GM18861 (cell line): ENCODE measurements at regions not wholly inside any gene's neighbourhood (a gene's known extent, or its start where the extent isn't known, plus 50 kb on each side); places are given as distances from the start of the nearest gene placed in this dataset.
"Not testable (repeated sequence)": the region's sequence is repeated elsewhere in the genome, so short reads cannot be mapped to it uniquely, and the experiment has no call there.

ENCODE experiments used
- ATAC-seq: cut with Tn5 transposase; IDR thresholded peaks from one replicate; pipeline ENCODE4 v1.9.1; 2021; ENCODE audit not compliant: unreplicated experiment

DNA sequence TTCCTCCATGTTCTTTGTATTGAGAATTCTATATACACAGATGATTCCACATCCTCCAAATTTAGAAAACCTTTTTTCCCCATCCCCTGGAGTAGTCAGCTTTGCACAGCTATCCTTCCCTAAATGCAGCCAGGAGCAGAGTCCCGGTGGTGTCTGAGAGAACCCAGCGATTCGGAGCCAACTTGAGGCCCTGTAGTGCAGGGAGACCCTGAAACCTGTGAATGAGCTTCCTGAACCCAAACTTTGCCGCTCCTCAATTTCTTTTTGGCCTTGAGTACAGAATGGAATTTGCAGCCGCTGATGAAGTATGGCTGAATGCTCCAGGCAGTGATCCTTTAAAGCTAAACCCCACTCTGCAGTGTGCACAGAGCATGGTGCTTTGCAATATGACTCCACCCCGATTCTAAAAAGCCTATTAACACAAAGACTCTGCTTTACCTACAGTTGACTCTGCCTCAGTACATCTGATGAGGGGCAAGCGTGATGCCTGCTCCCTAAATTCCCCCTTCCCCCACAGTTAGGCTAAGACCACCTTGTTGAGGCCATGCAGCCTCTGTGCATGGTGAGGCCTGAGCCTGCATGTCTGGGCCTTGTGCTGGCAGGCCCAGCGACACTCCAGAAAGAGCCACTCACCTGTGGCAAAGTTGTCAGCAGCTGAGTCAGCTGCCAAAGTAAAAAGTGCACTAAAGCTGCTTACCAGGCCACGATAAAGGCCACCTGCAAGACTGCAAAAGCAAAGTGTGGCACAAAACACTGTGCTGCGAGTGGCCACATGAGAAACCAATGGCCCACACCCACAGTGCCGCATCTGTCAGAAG lies 82.1 kb downstream of the PLEKHG1 start:
- no peak for ATAC-seq

DNA sequence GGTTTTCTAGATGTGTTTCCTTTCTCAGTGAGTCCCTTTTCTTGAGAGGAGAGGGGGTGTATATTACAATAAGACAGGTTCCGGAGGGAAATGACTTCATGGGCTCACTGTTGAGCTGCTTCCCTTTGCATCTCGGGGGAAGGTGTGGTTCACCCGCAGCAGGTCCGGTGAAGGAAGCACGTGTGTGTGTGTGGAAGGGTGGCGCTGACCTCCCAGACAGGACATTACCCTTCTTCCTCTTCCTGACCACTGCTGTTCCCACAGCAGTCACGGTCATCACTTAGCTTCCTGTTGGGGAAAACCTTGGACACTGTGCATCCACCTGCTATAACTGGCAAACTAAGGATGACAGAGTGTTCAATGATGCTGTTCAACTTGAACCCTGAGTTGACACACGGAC lies 83.6 kb downstream of the PLEKHG1 start:
- ATAC-seq = no peak

DNA sequence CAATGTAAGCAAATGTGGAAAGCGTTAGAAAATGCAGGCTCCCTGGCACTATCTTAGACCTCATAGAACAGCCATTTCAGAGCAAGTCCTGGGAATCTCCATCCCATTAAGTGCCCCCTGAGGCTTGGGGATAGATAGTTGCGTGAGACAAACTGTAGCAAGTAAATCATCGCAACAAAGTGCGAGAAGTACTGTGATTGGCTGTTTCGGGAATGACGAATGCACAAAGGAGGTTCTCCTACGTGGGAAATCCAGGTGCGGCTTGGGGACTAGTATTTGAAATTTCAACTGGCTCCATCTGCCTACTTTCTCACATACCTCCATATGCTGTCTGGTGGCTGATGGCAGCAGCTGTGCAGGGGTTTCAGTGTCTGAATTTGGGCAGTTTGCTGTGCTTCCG lies 84.5 kb downstream of the PLEKHG1 start:
- no peak for ATAC-seq

DNA sequence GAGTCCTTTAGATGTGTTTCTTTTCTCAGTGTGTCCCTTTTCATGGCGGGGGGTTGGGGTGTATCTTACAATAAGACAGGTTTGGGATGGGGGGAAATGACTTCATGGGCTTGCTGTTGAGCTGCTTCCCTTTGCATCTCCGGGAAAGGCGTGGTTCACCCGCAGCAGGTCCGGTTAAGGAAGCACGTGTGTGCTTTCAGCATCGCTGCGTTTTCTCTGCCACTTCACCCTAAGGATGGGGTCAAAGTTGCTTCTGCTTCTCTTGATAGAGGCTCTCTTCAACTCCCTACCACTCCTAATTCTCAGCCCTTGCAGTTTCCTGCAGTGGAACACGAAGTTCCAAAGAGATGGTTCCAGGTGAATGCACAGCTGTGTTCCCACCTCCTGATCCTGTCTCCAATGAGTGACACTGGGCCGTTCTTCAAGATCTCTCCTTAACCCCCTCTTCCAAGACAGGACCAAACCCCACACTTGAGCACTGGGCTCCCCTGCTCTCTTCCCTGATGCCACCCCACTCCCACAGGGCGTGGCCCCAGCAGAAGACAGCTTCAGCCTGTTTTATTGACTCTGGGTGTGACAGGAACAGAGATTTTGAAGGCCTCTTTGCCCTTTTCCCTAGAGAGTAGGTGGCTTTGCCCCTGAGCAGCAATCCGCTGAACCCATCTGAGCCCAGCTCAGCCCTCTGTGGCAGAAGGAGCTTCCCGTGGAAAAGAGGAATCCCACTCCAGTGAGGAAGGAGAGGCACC lies 85.2 kb downstream of the PLEKHG1 start:
- no peak for ATAC-seq

DNA sequence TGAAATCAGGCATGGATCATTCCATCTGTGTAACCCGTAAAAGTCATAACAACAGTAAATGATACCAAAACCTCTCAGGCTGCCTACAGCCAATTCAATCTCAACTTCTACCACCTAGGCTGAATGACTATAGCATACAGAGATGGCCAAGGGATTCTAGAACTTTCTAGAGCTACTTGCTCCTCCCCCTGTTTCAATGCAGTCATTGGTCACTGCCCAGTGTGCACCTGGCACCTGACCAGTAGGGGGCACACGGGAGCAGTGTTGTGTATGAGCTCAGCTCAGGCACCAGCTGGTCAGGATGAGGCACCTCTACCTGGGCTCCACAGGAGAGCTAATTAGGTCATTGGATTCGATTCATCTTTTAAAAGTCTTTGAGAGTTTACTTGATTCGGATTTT lies 86.2 kb downstream of the PLEKHG1 start:
- peak; percentile 55 for ATAC-seq

DNA sequence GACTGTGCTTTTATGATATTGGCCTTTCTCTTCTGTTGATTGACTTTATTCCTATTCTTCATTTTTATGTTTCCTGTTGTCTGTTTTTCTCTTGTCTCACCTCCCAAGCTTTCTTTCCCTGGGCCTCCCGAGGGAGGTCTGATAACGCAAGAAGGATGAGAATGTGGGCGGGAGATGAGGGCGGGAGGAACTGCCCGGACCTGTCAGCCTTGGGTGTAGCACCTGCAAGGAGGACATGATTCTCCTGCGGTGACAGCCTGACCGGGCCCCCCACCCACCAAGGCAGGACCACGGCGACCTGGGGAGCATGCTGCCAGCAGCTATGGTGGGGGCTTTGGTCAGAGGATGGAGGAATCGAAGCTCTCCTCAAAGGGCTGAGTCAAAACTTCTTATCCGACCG lies 86.9 kb downstream of the PLEKHG1 start:
- no peak for ATAC-seq

DNA sequence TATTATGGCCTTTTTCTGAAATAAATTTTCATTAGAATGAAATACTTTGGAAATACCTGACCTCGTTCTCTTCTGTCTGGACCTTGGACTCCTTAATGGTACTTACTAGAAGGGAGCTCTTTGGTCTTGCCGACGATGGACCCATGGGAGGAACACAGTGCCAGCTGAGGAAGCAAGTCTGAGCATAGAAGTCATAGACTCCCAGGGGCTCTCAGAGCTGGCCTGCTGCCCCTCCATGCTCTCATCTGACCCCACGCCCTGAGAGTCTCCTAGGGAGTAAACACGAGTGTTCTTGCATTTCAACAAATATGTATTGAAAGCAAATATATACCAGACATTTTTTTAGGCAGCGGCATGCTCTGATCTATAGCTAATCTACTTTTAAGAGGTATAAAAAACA lies 87.8 kb downstream of the PLEKHG1 start:
- no peak for ATAC-seq

DNA sequence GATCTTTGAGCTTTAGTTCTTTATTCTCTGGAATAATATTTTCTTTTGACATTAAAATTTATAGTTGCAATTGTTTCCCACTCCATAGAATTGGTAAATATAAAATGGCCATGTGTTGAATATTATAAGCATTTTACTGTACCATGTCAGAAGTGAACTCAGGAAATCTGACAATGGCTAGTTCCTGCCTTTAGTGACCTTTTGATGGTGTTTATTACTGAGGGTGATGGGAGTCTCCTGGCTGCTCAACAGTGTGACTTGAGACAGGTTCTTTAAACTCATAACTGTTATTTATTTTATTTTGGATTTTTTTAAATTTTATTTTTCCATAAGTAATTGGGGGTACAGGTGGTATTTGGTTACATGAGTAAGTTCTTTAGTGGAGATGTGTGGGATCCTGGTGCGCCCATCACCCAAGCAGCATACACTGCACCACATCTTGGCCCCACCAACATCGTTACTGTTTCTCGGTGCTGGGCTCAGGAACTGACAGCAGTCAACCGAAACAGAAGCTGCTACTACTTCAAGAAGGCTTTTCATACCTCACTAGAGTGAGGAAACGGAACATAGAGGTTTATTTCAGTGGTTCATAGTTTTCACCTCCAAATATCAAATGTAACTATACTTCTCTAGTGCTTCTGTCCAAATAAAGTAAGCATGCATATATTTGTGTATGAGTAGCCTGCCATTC lies 90.4 kb downstream of the PLEKHG1 start:
- peak; percentile 33 for ATAC-seq

DNA sequence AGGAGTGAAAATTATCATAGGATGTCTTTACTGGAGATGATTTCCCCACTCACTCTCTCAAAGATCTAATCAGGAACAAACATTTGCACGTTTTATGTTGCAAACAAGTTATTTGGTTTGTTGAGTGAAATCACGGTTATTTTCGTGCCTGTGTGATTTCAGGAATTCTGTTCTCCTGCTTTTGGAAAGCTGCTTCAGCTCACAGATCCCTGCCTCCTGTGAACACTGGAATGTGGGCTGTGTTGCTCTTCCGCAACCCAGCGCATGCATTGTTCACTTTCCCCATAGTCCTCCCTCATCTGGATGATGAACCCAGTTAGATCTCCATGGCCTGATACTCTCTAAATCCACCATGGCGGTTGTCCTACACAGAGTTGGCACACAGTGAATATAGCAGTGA lies 91.0 kb downstream of the PLEKHG1 start:
- ATAC-seq = no peak

DNA sequence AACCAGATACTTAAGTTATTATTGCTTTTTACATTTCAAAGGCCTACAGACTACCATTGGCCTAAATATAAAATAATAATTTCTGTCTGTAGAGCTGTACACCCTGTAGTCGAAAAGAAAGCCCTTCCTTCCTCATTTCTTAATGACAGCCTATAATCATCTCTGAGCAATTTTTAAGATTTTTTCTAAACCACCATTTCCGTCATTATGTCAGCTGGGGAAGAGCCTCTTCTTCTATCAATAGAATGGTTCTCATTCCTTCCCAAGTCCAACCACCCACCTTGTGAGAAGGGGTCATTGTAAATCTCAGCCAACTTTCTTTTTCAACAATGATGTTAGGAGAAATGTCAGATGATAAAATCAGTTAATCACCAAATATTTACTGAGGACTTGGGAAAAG lies 91.8 kb downstream of the PLEKHG1 start:
- no peak for ATAC-seq

DNA sequence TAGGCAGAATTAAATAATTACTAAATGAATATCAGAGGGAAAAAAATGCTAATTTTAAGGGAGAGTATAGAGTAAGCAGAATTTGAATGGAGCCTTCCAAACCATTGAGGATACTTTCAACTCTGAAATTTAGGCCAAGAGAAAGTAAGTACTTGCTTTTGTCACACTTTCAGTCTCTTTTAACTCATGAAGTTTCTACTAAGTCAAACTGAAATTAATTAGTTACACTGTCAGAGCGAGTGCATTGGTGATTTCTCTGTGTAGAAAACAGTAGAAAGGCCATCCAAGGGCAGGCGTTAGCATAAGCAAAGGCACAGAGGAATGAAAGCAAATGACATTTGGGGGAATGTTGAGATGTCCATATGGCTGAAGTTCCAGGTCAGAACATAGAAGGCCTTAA lies 92.9 kb downstream of the PLEKHG1 start:
- peak; percentile 88 for ATAC-seq

DNA sequence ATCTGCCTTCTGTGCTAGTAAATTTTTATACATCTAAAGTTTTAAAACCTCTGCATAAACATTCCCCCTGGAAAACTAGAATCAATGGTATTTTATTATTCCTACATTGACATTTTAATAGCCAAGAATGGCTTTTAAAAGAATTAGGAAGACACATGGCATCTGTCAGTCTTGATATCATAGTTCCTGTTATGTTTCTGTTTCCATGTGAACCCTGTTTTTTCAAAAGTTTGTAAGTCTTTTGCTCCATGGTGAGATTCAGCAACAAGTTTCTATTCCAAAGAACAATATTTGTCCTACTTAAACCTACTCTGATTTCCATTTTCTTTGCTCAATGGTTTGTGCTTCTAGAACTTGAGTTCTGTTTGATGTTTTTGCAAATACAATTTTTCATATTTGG lies 95.2 kb downstream of the PLEKHG1 start:
- no peak for ATAC-seq

DNA sequence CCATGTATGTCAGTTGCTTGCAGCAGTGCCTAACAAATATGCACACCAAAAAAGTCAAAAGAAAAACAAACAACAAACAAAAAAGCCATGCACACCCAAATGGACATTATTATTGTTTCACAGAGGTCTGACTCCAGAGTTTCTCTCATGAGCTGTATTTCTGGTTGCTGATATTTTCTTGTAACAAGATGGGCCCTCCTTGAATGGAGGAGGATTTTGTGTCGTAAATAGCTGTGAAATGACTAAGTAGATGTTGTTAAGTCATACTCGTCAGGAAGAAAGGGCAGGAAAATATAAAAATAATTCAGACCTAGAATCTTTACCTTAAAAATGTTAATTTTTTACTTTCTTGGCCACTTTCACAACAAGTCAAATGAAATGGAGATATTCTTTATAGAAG lies 96.0 kb downstream of the PLEKHG1 start:
- no peak for ATAC-seq

DNA sequence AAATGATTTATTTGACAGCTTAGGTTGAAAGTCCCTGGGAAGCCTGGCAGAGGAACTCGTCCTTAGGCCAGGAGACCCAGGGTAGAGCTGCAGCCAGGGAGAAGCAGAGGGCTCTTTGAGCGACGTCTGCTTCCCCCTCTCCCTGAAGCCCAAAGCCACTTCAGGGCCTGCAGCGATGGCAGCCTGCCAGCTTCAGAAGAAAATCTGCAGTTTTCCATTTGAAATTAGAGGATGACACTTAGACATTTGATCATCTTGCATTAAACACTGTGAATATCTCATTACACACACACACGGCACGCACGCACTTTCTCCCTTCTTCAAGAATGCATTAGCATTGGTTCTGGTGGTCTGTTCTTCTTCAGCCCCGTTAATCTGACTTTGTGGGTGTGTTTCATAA lies 96.5 kb downstream of the PLEKHG1 start:
- ATAC-seq = no peak

DNA sequence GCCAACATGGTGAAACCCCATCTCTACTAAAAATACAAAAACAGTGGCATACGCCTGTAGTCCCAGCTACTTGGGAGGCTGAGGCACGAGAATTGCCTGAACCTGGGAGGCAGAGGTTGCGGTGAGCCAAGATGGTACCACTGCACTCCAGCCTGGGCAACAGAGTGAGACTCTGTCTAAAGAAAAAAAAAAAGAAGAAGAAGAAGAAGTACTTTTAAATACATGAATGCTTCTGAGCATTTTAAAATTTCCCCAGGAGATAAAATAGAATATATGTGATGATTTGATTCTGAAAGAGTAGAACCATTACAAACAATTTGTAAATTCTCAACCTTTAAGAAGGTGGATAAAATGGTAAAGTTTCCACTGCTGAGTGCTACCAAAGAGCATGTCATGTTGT lies 97.2 kb downstream of the PLEKHG1 start:
- ATAC-seq = not testable (repeated sequence)

DNA sequence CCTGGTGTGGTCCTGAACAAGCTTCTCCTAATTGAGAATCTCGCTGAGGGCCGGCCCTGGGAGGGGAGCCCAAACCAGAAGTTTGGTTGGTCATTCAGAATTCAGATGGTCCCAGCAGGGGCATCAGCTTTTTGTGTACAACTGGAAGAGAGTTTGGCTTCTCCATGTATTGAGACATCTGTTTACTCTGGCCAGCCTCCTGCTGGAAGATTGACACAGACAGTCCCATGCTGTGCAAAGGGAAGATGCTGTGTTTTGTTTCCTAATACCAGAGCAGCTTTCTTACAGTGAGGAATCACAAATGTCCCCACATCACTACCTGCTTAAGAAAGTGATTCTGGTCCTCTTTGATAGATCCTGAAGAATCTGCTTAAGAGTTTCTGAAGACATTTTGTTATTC lies 97.8 kb downstream of the PLEKHG1 start:
- ATAC-seq = no peak

DNA sequence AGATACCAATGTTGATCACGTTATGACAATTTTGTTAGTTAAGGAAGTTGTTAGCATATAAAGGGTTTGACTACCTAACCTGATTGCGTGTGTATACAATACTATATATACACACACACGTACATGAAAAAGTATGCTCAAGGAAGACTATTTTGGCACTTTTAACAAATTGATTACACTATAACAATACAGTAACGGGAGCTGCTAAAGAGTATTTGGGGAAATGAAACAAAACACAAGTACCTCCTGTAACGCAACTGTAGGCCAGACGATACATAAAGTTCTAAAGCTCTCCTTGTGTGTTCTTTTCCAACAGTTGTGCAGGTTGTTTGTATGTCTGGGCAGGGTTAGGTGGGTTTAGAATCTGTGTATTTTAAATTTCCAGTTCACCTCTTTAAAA lies 98.7 kb downstream of the PLEKHG1 start:
- no peak for ATAC-seq

DNA sequence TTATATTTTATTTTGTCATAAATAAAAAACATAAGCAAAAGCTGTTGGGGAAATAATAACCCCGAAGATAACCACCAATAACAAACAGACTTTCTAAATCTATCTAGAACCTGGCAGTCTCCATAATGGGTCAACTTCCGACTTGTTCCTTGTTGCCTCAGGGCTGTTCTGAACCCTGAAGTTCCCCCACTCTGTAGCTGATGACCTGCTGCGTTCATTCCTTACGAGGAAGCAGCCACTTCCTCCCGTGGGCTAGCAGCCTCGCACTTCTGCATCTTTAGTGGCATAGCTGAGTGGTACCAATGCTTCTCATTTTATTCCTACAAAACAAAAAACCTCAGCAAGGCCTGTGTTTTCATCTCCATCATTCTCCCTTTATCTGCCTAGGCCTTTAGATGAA lies 103.0 kb downstream of the PLEKHG1 start:
- ATAC-seq = no peak

DNA sequence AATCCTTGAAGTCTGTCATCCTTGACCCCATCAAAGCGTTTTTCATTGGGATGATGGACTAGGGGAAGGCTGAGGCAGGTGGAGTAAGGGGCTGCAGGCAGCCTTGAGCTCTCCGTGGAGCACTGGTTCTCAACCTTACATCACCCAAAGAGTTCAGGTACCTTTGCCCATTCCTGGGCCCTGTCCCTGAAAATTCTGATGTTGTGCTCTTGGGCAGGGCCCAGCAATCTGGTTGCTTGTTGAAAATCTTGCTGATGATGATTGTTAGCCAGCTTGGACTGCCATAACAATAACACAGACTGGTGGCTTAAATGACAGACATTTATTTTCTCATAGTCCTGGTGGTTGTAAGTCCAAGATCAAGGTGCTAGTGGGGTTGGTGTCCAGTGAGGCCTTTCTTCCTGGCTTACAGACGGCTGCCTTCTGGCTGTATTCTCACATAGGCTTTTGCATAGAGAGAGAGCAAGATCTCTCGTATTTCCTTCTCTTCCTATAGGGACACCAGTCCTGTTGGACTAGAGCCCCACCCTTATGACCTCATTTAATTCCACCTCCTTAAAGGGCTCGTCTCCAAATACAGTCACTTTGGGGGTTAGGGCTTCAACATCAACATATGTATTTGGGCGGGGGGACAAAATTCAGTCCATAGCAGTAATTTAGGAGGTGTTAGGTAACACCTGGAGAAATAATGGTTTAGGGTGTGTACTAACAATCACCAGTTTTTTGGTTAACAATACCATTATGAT lies 104.9 kb downstream of the PLEKHG1 start:
- ATAC-seq = no peak

DNA sequence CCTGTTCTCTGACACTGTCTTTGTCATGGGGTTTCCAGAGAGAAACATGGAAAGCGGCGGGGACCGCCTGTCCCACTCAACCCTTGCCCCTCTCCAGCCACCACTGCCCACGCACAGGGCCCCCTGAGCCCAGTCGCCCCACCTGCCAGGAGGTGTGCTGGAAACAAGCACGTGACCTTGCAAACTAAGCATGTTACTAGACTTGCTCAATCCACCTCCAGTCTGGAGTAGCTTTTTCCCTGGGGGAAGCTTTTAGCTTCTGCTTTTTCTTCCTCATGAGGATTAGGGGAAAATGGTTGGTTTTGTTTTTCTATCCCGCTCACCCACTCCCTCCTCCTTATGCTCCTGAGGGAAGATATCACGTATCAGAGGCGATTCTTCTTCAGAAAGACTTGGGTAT lies 105.7 kb downstream of the PLEKHG1 start:
- ATAC-seq = no peak

DNA sequence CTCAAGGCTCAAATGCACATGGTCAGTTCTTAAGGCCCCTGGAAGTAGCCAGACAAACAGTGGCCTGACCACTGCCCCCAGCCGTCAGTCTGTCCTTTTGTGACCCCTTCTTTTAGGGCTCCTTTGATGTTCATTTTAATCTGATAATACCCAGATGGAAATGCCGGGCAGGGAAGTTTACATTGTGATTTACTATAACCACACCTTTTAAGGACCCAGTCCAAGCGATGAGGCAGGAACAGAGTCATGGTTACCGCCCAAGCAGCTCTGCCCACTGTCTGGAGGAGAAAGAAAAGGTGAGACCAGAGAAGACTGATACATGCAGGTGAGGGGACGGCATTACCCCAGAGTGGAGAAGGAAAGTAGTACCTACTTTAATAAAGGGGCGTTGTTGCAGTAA lies 110.6 kb downstream of the PLEKHG1 start:
- ATAC-seq = no peak
